ENCODE measurements at regions not wholly inside any gene's neighbourhood (a gene's known extent, or its start where the extent isn't known, plus 50 kb on each side); places are given as distances from the start of the nearest gene placed in this dataset.

- no peak for TF ChIP-seq CTCF (IDR thresholded peaks at IDR 0.05)
- no peak for TF ChIP-seq POLR2A (IDR thresholded peaks at IDR 0.05)
Observed at GRCh38 chr5:121660142-121660541, 191.5 kb upstream of the FTMT start.

Data from lower leg skin (tissue), 3 donors.